ENCODE measurements at regions not wholly inside any gene's neighbourhood (a gene's known extent, or its start where the extent isn't known, plus 50 kb on each side); places are given as distances from the start of the nearest gene placed in this dataset.
A peak's percentile ranks its signal among the peaks of the same experiment; 100 is the strongest.

GRCh38 chr11:123255909-123256308, 60.9 kb upstream of the CLMP start:
- no peak overlapping the region for H3K4me3 ChIP-seq (ENCODE audit: low read length)
- peak in 1 of 3 donors; percentile 35 for DNase-seq
- no peaks in the 10 kb centered on the region for H3K27me3 ChIP-seq (ENCODE audit: control insufficient read depth, insufficient read depth)
- intact Hi-C loops (cut with DNase I) = no loop called here
- H3K27ac ChIP-seq (ENCODE audit: low read length) = no peak overlapping the region
- no peak for ATAC-seq
- H3K4me1 ChIP-seq (ENCODE audit: control insufficient read depth, insufficient read depth, low read length) = peaks cover 2% of the 10 kb centered on the region
- 35% methylated on average over 8 of the region's 8 CpGs for whole genome bisulfite sequencing
- no peaks in the 10 kb centered on the region for H3K9me3 ChIP-seq (ENCODE audit: control insufficient read depth, low read length)

- WGBS = 93% methylated on average over 3 of the region's 3 CpGs
- H3K4me3 ChIP-seq (ENCODE audit: low read length) = no peak overlapping the region
- H3K27me3 ChIP-seq (ENCODE audit: control insufficient read depth, insufficient read depth) = no peaks in the 10 kb centered on the region
- DNase-seq (no peak), ATAC-seq (no peak)
- no peaks in the 10 kb centered on the region for H3K9me3 ChIP-seq (ENCODE audit: control insufficient read depth, low read length)
- peaks cover 2% of the 10 kb centered on the region for H3K4me1 ChIP-seq (ENCODE audit: control insufficient read depth, insufficient read depth, low read length)
- no peak overlapping the region for H3K27ac ChIP-seq (ENCODE audit: low read length)
- intact Hi-C loops (cut with DNase I) = no loop called here
These were observed 59.3 kb upstream of the CLMP start for GRCh38 chr11:123254357-123254756.

- Histone ChIP-seq H3K27ac (ENCODE audit: low read length) (no peak overlapping the region), H3K27me3 (ENCODE audit: control insufficient read depth, insufficient read depth) (no peaks in the 10 kb centered on the region), H3K9me3 (ENCODE audit: control insufficient read depth, low read length) (no peaks in the 10 kb centered on the region), H3K4me3 (ENCODE audit: low read length) (no peak overlapping the region), H3K4me1 (ENCODE audit: control insufficient read depth, insufficient read depth, low read length) (peaks cover 2% of the 10 kb centered on the region)
- intact Hi-C loops (cut with DNase I) = no loop called here
- ATAC-seq (peak in 1 of 2 donors; percentile 47), DNase-seq (no peak)
- WGBS = 68% methylated on average over 3 of the region's 3 CpGs
These were observed 58.9 kb upstream of the CLMP start for GRCh38 chr11:123253911-123254310.

GRCh38 chr11:123253223-123253622, 58.2 kb upstream of the CLMP start:
- no peak for DNase-seq
- Histone ChIP-seq H3K27ac (ENCODE audit: low read length) (no peak overlapping the region), H3K4me1 (ENCODE audit: control insufficient read depth, insufficient read depth, low read length) (peaks cover 2% of the 10 kb centered on the region), H3K4me3 (ENCODE audit: low read length) (no peak overlapping the region), H3K27me3 (ENCODE audit: control insufficient read depth, insufficient read depth) (no peaks in the 10 kb centered on the region), H3K9me3 (ENCODE audit: control insufficient read depth, low read length) (no peaks in the 10 kb centered on the region)
- no peak for ATAC-seq
- intact Hi-C loops (cut with DNase I) = no loop called here
- 91% methylated on average over 8 of the region's 8 CpGs for whole genome bisulfite sequencing

- intact Hi-C loops (cut with DNase I) = no loop called here
- Histone ChIP-seq H3K9me3 (ENCODE audit: control insufficient read depth, low read length) (no peaks in the 10 kb centered on the region), H3K4me1 (ENCODE audit: control insufficient read depth, insufficient read depth, low read length) (peaks cover 2% of the 10 kb centered on the region), H3K27me3 (ENCODE audit: control insufficient read depth, insufficient read depth) (no peaks in the 10 kb centered on the region), H3K4me3 (ENCODE audit: low read length) (no peak overlapping the region), H3K27ac (ENCODE audit: low read length) (no peak overlapping the region)
- peak; percentile 82 to 91 for ATAC-seq
- WGBS = 36% methylated on average over 7 of the region's 7 CpGs
- DNase-seq = peak; percentile 85 to 93 (median 92)
These were observed 56.8 kb upstream of the CLMP start for GRCh38 chr11:123251657-123252344.

GRCh38 chr11:123250892-123251656, 56.0 kb upstream of the CLMP start:
- Histone ChIP-seq H3K4me1 (ENCODE audit: control insufficient read depth, insufficient read depth, low read length) (peaks cover 2% of the 10 kb centered on the region), H3K27me3 (ENCODE audit: control insufficient read depth, insufficient read depth) (no peaks in the 10 kb centered on the region), H3K4me3 (ENCODE audit: low read length) (no peak overlapping the region), H3K9me3 (ENCODE audit: control insufficient read depth, low read length) (no peaks in the 10 kb centered on the region), H3K27ac (ENCODE audit: low read length) (no peak overlapping the region)
- ATAC-seq (no peak), DNase-seq (no peak)
- intact Hi-C loops (cut with DNase I) = no loop called here
- 81% methylated on average over 11 of the region's 11 CpGs for WGBS

- Histone ChIP-seq H3K9me3 (ENCODE audit: control insufficient read depth, low read length) (no peaks in the 10 kb centered on the region), H3K27ac (ENCODE audit: low read length) (no peak overlapping the region), H3K27me3 (ENCODE audit: control insufficient read depth, insufficient read depth) (no peaks in the 10 kb centered on the region), H3K4me1 (ENCODE audit: control insufficient read depth, insufficient read depth, low read length) (peaks cover 2% of the 10 kb centered on the region), H3K4me3 (ENCODE audit: low read length) (no peak overlapping the region)
- DNase-seq (no peak), ATAC-seq (no peak)
- 85% methylated on average over 5 of the region's 5 CpGs for WGBS
- intact Hi-C loops (cut with DNase I) = loop anchor here in 2 of 4 donors (5.0 kb wide), 1 partner anchor 137 kb away; no protein-coding TSS in a partner anchor
These were observed 54.3 kb upstream of the CLMP start for GRCh38 chr11:123249354-123249753.

- Histone ChIP-seq H3K27me3 (ENCODE audit: control insufficient read depth, insufficient read depth) (no peaks in the 10 kb centered on the region), H3K4me3 (ENCODE audit: low read length) (no peak overlapping the region), H3K4me1 (ENCODE audit: control insufficient read depth, insufficient read depth, low read length) (peaks cover 2% of the 10 kb centered on the region), H3K27ac (ENCODE audit: low read length) (no peak overlapping the region), H3K9me3 (ENCODE audit: control insufficient read depth, low read length) (no peaks in the 10 kb centered on the region)
- DNase-seq (no peak), ATAC-seq (no peak)
- intact Hi-C loops (cut with DNase I) = loop anchor here (2.0 to 5.0 kb wide), 3 partner anchors 133 to 137 kb away; no protein-coding TSS in a partner anchor
- 42% methylated on average over 6 of the region's 6 CpGs for WGBS
These were observed 52.8 kb upstream of the CLMP start for GRCh38 chr11:123247813-123248379.

- Histone ChIP-seq H3K4me1 (ENCODE audit: control insufficient read depth, insufficient read depth, low read length) (peaks cover 2% of the 10 kb centered on the region), H3K27ac (ENCODE audit: low read length) (no peak overlapping the region), H3K27me3 (ENCODE audit: control insufficient read depth, insufficient read depth) (no peaks in the 10 kb centered on the region), H3K9me3 (ENCODE audit: control insufficient read depth, low read length) (no peaks in the 10 kb centered on the region), H3K4me3 (ENCODE audit: low read length) (no peak overlapping the region)
- ATAC-seq = no peak
- intact Hi-C loops (cut with DNase I) = loop anchor here (2.0 to 5.0 kb wide), 3 partner anchors 133 to 137 kb away; no protein-coding TSS in a partner anchor
- no peak for DNase-seq
- WGBS = 62% methylated on average over 3 of the region's 3 CpGs
These were observed 52.4 kb upstream of the CLMP start for GRCh38 chr11:123247496-123247799.

GRCh38 chr11:123246749-123247495, 51.9 kb upstream of the CLMP start:
- intact Hi-C loops (cut with DNase I) = loop anchor here (2.0 to 5.0 kb wide), 3 partner anchors 132 to 136 kb away; no protein-coding TSS in a partner anchor
- ATAC-seq (peak; percentile 80 to 85), DNase-seq (peak; percentile 80 to 93 (median 90))
- H3K27ac ChIP-seq (ENCODE audit: low read length) = no peak overlapping the region
- no peak overlapping the region for H3K4me3 ChIP-seq (ENCODE audit: low read length)
- no peaks in the 10 kb centered on the region for H3K27me3 ChIP-seq (ENCODE audit: control insufficient read depth, insufficient read depth)
- peaks cover 2% of the 10 kb centered on the region for H3K4me1 ChIP-seq (ENCODE audit: control insufficient read depth, insufficient read depth, low read length)
- 13% methylated on average over 13 of the region's 13 CpGs for WGBS
- H3K9me3 ChIP-seq (ENCODE audit: control insufficient read depth, low read length) = no peaks in the 10 kb centered on the region
